SU-DHL-6 (cell line): ENCODE measurements at regions not wholly inside any gene's neighbourhood (a gene's known extent, or its start where the extent isn't known, plus 50 kb on each side); places are given as distances from the start of the nearest gene placed in this dataset.

Experiments used
- EZH2phosphoT487 ChIP-seq: fragments of 200-600 bp; sonication (generic), shearing (Covaris generic); conservative IDR thresholded peaks from 2 replicates; pipeline ENCODE4 v1.6.1; 2018; ENCODE audit warnings: mild to moderate bottlenecking, antibody characterized with exemption, low read length, moderate library complexity, mixed read lengths
- TF ChIP-seq, protein P1 (sequence below): fragments of 200-600 bp; sonication (generic); IDR thresholded peaks from one replicate; pipeline ENCODE4 v1.5.1; 2017; ENCODE audit warnings: antibody characterized with exemption, mild to moderate bottlenecking, low read length, moderate library complexity; ENCODE audit not compliant: insufficient read depth, poor library complexity, severe bottlenecking

DNA sequence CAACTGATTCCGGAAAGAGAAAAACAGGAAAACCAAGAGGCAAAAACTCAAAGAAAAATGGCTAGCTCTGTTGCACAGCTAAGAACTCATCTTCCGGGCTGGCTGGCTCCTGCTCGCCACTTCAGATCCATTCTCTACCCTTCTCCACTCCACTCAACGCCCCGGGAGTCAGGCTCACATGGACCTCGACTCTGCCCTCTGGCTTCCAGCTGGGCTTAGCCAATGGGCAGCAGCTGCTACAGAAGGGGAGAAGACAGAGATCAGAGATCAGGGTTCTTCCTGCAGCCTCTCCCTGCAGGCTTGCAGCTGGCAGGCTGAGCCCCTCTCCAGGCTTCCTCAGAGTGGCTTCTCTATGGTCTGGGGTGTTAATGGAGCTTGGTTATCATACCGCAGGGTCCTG lies 187.5 kb downstream of the MED10 start:
- TF ChIP-seq, protein P1, sequence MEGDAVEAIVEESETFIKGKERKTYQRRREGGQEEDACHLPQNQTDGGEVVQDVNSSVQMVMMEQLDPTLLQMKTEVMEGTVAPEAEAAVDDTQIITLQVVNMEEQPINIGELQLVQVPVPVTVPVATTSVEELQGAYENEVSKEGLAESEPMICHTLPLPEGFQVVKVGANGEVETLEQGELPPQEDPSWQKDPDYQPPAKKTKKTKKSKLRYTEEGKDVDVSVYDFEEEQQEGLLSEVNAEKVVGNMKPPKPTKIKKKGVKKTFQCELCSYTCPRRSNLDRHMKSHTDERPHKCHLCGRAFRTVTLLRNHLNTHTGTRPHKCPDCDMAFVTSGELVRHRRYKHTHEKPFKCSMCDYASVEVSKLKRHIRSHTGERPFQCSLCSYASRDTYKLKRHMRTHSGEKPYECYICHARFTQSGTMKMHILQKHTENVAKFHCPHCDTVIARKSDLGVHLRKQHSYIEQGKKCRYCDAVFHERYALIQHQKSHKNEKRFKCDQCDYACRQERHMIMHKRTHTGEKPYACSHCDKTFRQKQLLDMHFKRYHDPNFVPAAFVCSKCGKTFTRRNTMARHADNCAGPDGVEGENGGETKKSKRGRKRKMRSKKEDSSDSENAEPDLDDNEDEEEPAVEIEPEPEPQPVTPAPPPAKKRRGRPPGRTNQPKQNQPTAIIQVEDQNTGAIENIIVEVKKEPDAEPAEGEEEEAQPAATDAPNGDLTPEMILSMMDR = no peak
- TF ChIP-seq EZH2phosphoT487 = no peak
